Thyroid gland (tissue), 4 donors: ENCODE measurements at regions not wholly inside any gene's neighbourhood (a gene's known extent, or its start where the extent isn't known, plus 50 kb on each side); places are given as distances from the start of the nearest gene placed in this dataset.

ENCODE experiments used
- DNase-seq, 2 donors: peaks; one replicate each; pipeline ENCODE4 v3.0.0-alpha.2; 2019
- H3K27ac ChIP-seq, 3 donors: fragments of 200-600 bp; sonication (generic); 1 replicate in 2 of 3; 2 replicates in 1 of 3; pipeline ENCODE4 v1.5.1; 2016 to 2019; ENCODE audit warnings: mild to moderate bottlenecking in 1 of 3, moderate library complexity in 1 of 3
- H3K27me3 ChIP-seq: fragments of 200-600 bp; sonication (generic); one replicate; pipeline ENCODE4 v1.5.1; 2019
- H3K36me3 ChIP-seq, 2 donors: fragments of 200-600 bp; sonication (generic); one replicate each; pipeline ENCODE4 v1.5.1; 2016 to 2019
- H3K4me1 ChIP-seq, 2 donors: fragments of 200-600 bp; sonication (generic); one replicate each; pipeline ENCODE4 v1.5.1; 2017 to 2019
- H3K4me3 ChIP-seq, 3 donors: fragments of 200-600 bp; sonication (generic); replicated peaks in 1 of 3; 1 replicate in 2 of 3; 2 replicates in 1 of 3; pipeline ENCODE4 v1.5.1; 2016; ENCODE audit warnings: mild to moderate bottlenecking in 1 of 3
- H3K9me3 ChIP-seq: fragments of 200-600 bp; sonication (generic); one replicate; pipeline ENCODE4 v1.5.1; 2017
- POLR2A ChIP-seq, 2 donors: fragments of 450-650 bp; IDR thresholded peaks; one replicate each; pipeline ENCODE4 v1.6.1; 2017; ENCODE audit warnings: antibody characterized with exemption in 2 of 2, mild to moderate bottlenecking in 2 of 2, moderate library complexity in 1 of 2
- WGBS, 2 donors: methylation state at CpG; one replicate each; pipeline ENCODE4 v1.1.5; 2017; 5-methylcytosine and 5-hydroxymethylcytosine counted together
- intact Hi-C: fragments of 100-400 bp; cut with DNase I; formaldehyde crosslinking; loops from one replicate; pipeline ENCODE4 v1.15.1; 2023
- TF ChIP-seq, protein P1 (sequence below), 6 experiments: fragments of 200-600 bp in 3 of 6; fragments of 450-650 bp in 3 of 6; sonication (generic) in 3 of 6; IDR thresholded peaks; one replicate each; pipeline ENCODE4 v1.5.1; 2016 to 2019; ENCODE audit warnings: antibody characterized with exemption in 6 of 6, mild to moderate bottlenecking in 2 of 6, inconsistent platforms in 1 of 6, moderate library complexity in 1 of 6

DNA sequence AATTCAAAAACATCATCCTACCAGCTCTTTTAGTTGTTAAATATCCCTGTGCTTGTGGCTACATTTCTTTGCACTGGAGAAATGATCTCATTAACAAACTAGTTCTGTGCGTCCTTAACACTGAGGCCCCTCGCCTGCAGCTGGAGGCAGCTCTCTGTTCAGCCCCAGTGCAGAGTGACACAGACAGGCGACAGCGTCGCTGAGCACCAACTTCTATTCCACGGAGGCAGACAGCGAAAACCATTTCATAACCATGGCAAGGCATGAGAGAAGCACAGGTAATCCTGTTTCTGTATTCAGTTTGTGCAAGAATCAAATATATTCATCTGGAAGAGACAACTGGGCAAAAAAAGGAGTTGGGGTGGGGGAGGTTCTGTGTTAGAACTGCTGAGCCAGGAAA lies 530.7 kb downstream of the ZIC1 start:
- no peak for DNase-seq
- intact Hi-C loops: no loop called here
- Histone ChIP-seq H3K4me3 (no peak overlapping the region), H3K36me3 (no peaks in the 10 kb centered on the region), H3K4me1 (no peaks in the 10 kb centered on the region), H3K27ac (no peak overlapping the region), H3K9me3 (no peaks in the 10 kb centered on the region), H3K27me3 (no peaks in the 10 kb centered on the region)
- WGBS, 2 donors: 43 to 46% methylated on average over 7 of the region's 7 CpGs
- no peak for TF ChIP-seq POLR2A (IDR thresholded peaks at IDR 0.05)
- TF ChIP-seq, protein P1, sequence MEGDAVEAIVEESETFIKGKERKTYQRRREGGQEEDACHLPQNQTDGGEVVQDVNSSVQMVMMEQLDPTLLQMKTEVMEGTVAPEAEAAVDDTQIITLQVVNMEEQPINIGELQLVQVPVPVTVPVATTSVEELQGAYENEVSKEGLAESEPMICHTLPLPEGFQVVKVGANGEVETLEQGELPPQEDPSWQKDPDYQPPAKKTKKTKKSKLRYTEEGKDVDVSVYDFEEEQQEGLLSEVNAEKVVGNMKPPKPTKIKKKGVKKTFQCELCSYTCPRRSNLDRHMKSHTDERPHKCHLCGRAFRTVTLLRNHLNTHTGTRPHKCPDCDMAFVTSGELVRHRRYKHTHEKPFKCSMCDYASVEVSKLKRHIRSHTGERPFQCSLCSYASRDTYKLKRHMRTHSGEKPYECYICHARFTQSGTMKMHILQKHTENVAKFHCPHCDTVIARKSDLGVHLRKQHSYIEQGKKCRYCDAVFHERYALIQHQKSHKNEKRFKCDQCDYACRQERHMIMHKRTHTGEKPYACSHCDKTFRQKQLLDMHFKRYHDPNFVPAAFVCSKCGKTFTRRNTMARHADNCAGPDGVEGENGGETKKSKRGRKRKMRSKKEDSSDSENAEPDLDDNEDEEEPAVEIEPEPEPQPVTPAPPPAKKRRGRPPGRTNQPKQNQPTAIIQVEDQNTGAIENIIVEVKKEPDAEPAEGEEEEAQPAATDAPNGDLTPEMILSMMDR (IDR thresholded peaks at IDR 0.05): no peak

DNA sequence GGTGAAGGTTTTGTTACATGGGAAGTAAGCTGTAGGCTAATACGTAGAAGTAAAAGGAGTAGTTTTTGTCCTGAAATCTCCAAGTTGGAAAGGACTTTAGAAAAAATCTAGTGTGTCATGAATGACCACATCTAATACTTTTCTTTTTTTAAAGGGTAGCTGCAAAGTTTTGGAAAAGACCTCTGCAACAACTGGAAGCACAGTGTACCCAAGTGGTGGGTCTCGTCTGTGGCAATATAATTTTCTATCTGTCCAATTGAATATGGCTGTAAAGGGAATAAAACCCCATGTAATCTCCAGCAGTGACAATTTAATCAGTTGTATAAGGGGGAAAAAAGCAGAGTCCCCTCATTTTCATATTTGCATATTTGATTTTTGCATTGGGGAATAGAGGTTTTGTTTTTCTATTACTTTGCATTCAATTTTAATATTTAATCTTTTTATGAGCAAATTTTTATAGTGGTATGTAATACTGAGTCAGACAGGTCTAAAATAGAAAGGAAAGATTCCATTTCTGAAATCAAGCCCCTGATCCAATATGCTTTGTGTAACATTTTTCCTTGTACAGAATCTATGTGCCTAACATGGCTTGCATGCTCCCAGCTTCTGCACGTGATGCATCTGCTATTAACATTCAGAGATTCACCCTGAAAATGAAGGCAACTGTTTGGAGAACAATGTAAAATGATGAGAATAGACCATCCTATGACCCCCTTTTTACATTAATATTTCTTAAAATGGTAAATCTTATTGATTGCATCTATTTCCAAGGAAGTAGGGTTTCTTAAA lies 531.4 kb downstream of the ZIC1 start:
- H3K4me3 ChIP-seq: no peak overlapping the region
- no peaks in the 10 kb centered on the region for H3K4me1 ChIP-seq
- intact Hi-C loops: no loop called here
- H3K27ac ChIP-seq: no peak overlapping the region
- H3K27me3 ChIP-seq: no peaks in the 10 kb centered on the region
- no peak for DNase-seq
- 89 to 91% methylated on average over 3 of the region's 3 CpGs for WGBS, 2 donors
- no peaks in the 10 kb centered on the region for H3K9me3 ChIP-seq
- H3K36me3 ChIP-seq: no peaks in the 10 kb centered on the region
- no peak for TF ChIP-seq POLR2A (IDR thresholded peaks at IDR 0.05)

DNA sequence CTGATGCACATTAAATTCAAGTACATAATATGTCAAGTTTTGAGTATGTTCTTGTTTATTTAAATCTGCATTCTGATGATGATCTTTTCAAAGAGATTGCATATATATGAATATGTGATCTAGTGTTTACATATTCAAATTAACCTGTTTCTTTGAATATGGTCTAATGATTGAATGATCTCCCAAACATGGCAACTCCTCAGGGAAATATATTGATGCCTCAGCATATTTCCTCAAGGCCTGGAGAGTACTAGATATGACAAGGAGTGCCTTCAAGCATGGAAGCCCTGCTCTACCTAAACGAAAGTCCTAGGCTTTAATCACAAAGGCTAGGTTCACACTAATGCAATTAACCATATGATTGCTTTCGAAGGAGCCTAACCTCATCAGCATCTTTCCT lies 532.8 kb downstream of the ZIC1 start:
- WGBS, 2 donors: 70 to 74% methylated on average over 2 of the region's 2 CpGs
- H3K27me3 ChIP-seq: no peaks in the 10 kb centered on the region
- no peak for DNase-seq
- no peak overlapping the region for H3K4me3 ChIP-seq
- no peaks in the 10 kb centered on the region for H3K4me1 ChIP-seq
- H3K36me3 ChIP-seq: no peaks in the 10 kb centered on the region
- intact Hi-C loops: no loop called here
- no peak overlapping the region for H3K27ac ChIP-seq
- TF ChIP-seq, protein P1 (IDR thresholded peaks at IDR 0.05): no peak
- no peak for TF ChIP-seq POLR2A (IDR thresholded peaks at IDR 0.05)
- no peaks in the 10 kb centered on the region for H3K9me3 ChIP-seq

DNA sequence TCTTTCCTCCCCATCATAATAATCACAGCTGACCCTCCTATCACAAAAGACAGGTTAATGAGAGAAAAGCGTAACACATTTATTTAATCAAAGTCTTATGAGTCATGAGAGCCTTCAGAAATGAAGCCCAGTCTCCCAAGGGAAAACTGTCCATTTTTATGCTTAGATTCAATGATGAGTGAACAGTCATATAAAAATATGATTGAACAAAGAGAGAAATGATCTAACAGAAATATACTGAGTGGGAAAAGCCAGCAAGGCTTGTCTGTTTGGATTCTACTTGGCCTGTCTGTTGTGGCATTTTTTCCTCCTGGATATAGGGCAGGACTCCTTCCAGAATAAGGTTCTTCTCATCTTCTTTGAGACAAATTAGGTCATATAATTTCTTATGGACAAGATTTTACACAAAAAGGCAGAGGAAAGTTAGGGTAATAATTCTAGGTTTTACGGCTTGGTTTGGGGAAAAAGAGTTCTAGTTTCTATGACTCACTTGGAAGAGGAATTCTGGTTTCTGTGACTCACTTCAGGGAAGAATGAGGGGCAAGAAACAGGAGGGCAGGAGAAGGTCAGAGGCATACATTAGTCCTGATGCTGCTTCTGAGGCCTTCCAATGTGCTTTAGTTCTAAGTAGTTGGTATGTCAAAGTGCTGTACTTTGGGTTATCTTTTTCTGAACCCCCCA lies 534.2 kb downstream of the ZIC1 start:
- H3K27ac ChIP-seq: no peak overlapping the region
- WGBS, 2 donors: 82 to 88% methylated on average over 2 of the region's 2 CpGs
- intact Hi-C loops: no loop called here

DNA sequence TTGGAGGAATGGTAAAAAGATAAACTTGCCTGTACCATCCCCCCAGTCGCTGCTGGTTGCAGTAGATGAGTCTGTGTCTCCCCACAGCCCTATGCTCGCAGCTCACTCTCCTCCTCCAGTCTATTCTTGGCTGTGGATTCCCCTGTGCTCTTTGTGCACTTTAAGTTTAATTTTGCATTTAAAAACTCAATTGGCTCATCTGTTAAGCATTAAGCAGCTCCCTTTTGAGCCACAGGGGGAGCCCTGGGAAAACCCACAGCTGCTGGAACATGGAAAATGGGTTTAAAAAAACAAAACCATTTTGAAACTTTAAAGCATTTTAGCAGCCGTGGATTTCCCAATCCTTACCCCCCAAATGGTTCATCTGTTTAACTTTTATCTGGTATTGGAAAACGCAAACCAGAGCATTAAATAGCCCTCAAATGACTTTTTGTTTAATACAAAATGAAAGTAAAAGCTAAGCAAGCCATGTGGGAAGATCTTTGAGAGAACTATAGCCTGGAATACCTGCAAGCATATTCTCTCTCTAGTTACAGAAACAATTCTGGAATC lies 536.9 kb downstream of the ZIC1 start:
- WGBS, 2 donors: 22 to 31% methylated on average over 4 of the region's 4 CpGs
- TF ChIP-seq, protein P1 (IDR thresholded peaks at IDR 0.05): peak; percentile 15 to 71 (median 55)
- TF ChIP-seq POLR2A (IDR thresholded peaks at IDR 0.05): no peak
- peak; percentile 48 to 62 for DNase-seq

More for the DNA sequence above, 534.2 kb downstream of the ZIC1 start:
- DNase-seq: no peak
- Histone ChIP-seq H3K27me3 (no peaks in the 10 kb centered on the region), H3K4me1 (no peaks in the 10 kb centered on the region), H3K9me3 (no peaks in the 10 kb centered on the region), H3K36me3 (no peaks in the 10 kb centered on the region), H3K4me3 (no peak overlapping the region)
- no peak for TF ChIP-seq POLR2A (IDR thresholded peaks at IDR 0.05)
- TF ChIP-seq, protein P1 (IDR thresholded peaks at IDR 0.05): no peak

More for the DNA sequence above, 536.9 kb downstream of the ZIC1 start:
- peak overlapping the region in 1 of 3 donors; percentile 10 for H3K4me3 ChIP-seq
- H3K36me3 ChIP-seq: no peaks in the 10 kb centered on the region
- H3K27ac ChIP-seq: peak overlapping the region in 2 of 3 donors; percentile 41 to 46
- no peaks in the 10 kb centered on the region for H3K9me3 ChIP-seq
- intact Hi-C loops: no loop called here
- no peaks in the 10 kb centered on the region for H3K27me3 ChIP-seq
- H3K4me1 ChIP-seq: no peaks in the 10 kb centered on the region
